OCI-LY7 (cell line): ENCODE measurements at regions not wholly inside any gene's neighbourhood (a gene's known extent, or its start where the extent isn't known, plus 50 kb on each side); places are given as distances from the start of the nearest gene placed in this dataset.
A peak's percentile ranks its signal among the peaks of the same experiment; 100 is the strongest.

Experiments
- BruUV-seq: library from RNA; stranded (reverse); fragments of 400-500 nt; replicated peaks from 2 replicates; lab custom pipeline; 2021; lab: Mats Ljungman, UMichigan
- CTCF ChIA-PET: fragments of 300-600 bp; sonication (Branson Sonifier 250); formaldehyde crosslinking; loops from one replicate; lab custom pipeline; 2022; ENCODE audit warnings: antibody characterized with exemption; ENCODE audit not compliant: unreplicated experiment; lab: Charles Lee
- POLR2A ChIA-PET: fragments of 300-600 bp; sonication (Branson Sonifier 250); formaldehyde crosslinking; loops from one replicate; lab custom pipeline; 2022; ENCODE audit warnings: antibody characterized with exemption; lab: Charles Lee
- DNase-seq: peaks from one replicate; pipeline ENCODE4 v3.0.0-alpha.2; 2015; ENCODE audit warnings: low spot score
- H2AFZ ChIP-seq: fragments of 200-600 bp; sonication (generic), shearing (Covaris generic); 2 replicates; pipeline ENCODE4 v1.6.1; 2014; ENCODE audit warnings: mild to moderate bottlenecking, antibody characterized with exemption, low read length, moderate library complexity
- H3K27ac ChIP-seq: fragments of 200-600 bp; sonication (generic); 2 replicates; pipeline ENCODE4 v1.5.1; 2014; ENCODE audit warnings: mixed run types, low read depth, mild to moderate bottlenecking, moderate library complexity, low read length, inconsistent platforms; ENCODE audit not compliant: poor library complexity, severe bottlenecking
- H3K36me3 ChIP-seq: fragments of 200-600 bp; sonication (generic); 2 replicates; pipeline ENCODE4 v1.6.1; 2014; ENCODE audit warnings: mild to moderate bottlenecking, antibody characterized with exemption, low read length, moderate library complexity, mixed read lengths; ENCODE audit not compliant: insufficient read depth
- H3K4me1 ChIP-seq: fragments of 200-600 bp; sonication (generic); 2 replicates; pipeline ENCODE4 v1.5.1; 2014; ENCODE audit warnings: mild to moderate bottlenecking, low read length; ENCODE audit not compliant: insufficient read depth, poor library complexity, severe bottlenecking
- H3K4me2 ChIP-seq: fragments of 200-600 bp; sonication (generic); 2 replicates; pipeline ENCODE4 v1.6.1; 2014; ENCODE audit warnings: mild to moderate bottlenecking, low read length
- H3K4me3 ChIP-seq: fragments of 200-600 bp; sonication (generic); 2 replicates; pipeline ENCODE4 v1.5.1; 2014; ENCODE audit warnings: mild to moderate bottlenecking, low read depth, low read length; ENCODE audit not compliant: poor library complexity, severe bottlenecking
- H3K79me2 ChIP-seq: fragments of 200-600 bp; sonication (generic); 2 replicates; pipeline ENCODE4 v1.6.1; 2016; ENCODE audit warnings: low read depth, mild to moderate bottlenecking, low read length, moderate library complexity, mixed read lengths; ENCODE audit not compliant: insufficient read depth
- H3K9me2 ChIP-seq: fragments of 200-600 bp; sonication (generic); 2 replicates; pipeline ENCODE4 v1.6.1; 2016; ENCODE audit warnings: mild to moderate bottlenecking, low read length, mixed read lengths; ENCODE audit not compliant: insufficient read depth
- H3K9me3 ChIP-seq: fragments of 200-600 bp; sonication (generic); 2 replicates; pipeline ENCODE4 v1.6.1; 2014; ENCODE audit warnings: mild to moderate bottlenecking, mixed run types, low read length, mixed read lengths
- H4K20me1 ChIP-seq: fragments of 200-600 bp; sonication (generic); 2 replicates; pipeline ENCODE4 v1.6.1; 2014; ENCODE audit warnings: mild to moderate bottlenecking, antibody characterized with exemption, low read length, moderate library complexity, mixed read lengths; ENCODE audit not compliant: insufficient read depth
- CTCF ChIP-seq: fragments of 200-600 bp; sonication (generic); conservative IDR thresholded peaks from 2 replicates; pipeline ENCODE4 v1.5.1; 2014; ENCODE audit warnings: mild to moderate bottlenecking, antibody characterized with exemption, low read length, moderate library complexity, mixed read lengths
- EZH2phosphoT487 ChIP-seq: fragments of 200-600 bp; sonication (generic); IDR thresholded peaks from 2 replicates; pipeline ENCODE4 v1.6.1; 2018; ENCODE audit warnings: low read depth, borderline replicate concordance, mild to moderate bottlenecking, mixed run types, antibody characterized with exemption, low read length, moderate library complexity, mixed read lengths
- intact Hi-C: fragments of 100-400 bp; cut with micrococcal nuclease; formaldehyde crosslinking; loops from one replicate; pipeline ENCODE4 v1.10.0; 2022; ENCODE audit not compliant: unreplicated experiment

GRCh38 chr4:113838460-113838859, 76.9 kb upstream of the CAMK2D start:
- no TSS peak for BruUV-seq
- Histone ChIP-seq H3K4me3 (no peak overlapping the region), H2AFZ (no peak overlapping the region), H3K27ac (no peak overlapping the region), H3K9me3 (no peaks in the 10 kb centered on the region), H3K79me2 (no peaks in the 10 kb centered on the region), H4K20me1 (no peaks in the 10 kb centered on the region), H3K4me1 (peaks cover 20% of the 10 kb centered on the region), H3K36me3 (no peaks in the 10 kb centered on the region), H3K9me2 (no peaks in the 10 kb centered on the region), H3K4me2 (0 out of 2 replicates have a peak overlapping the region, but pooled peaks have one; percentile 56)
- CTCF ChIA-PET: no interaction called here
- TF ChIP-seq CTCF: no peak
- no peak for TF ChIP-seq EZH2phosphoT487
- no peak for DNase-seq
- POLR2A ChIA-PET: interaction anchor here (0.5 to 1.1 kb wide), 3 partner anchors 12 to 411 kb away, joined by 3 to 4 read pairs (median 3); no protein-coding TSS in a partner anchor
- intact Hi-C loops: no loop called here

- H3K4me2 ChIP-seq: peak overlapping the region; percentile 56
- intact Hi-C loops: no loop called here
- no peak for TF ChIP-seq EZH2phosphoT487
- no peak for TF ChIP-seq CTCF
- no peaks in the 10 kb centered on the region for H3K9me2 ChIP-seq
- H3K4me3 ChIP-seq: no peak overlapping the region
- DNase-seq: peak; percentile 84
- H2AFZ ChIP-seq: peak overlapping the region; percentile 82
- peak overlapping the region; percentile 17 for H3K27ac ChIP-seq
- no TSS peak for BruUV-seq
- no peaks in the 10 kb centered on the region for H3K79me2 ChIP-seq
- no peaks in the 10 kb centered on the region for H3K36me3 ChIP-seq
- CTCF ChIA-PET: no interaction called here
- H3K9me3 ChIP-seq: no peaks in the 10 kb centered on the region
- POLR2A ChIA-PET: interaction anchor here (0.5 to 1.9 kb wide), 9 partner anchors 9 to 62 kb away, joined by 3 to 7 read pairs (median 3); no protein-coding TSS in a partner anchor
- no peaks in the 10 kb centered on the region for H4K20me1 ChIP-seq
- peaks cover 20% of the 10 kb centered on the region for H3K4me1 ChIP-seq
Observed at GRCh38 chr4:113837397-113837796, 75.9 kb upstream of the CAMK2D start.

GRCh38 chr4:113835005-113835404, 73.5 kb upstream of the CAMK2D start:
- no peak overlapping the region for H3K4me2 ChIP-seq
- no peaks in the 10 kb centered on the region for H3K9me3 ChIP-seq
- H3K4me1 ChIP-seq: peaks cover 20% of the 10 kb centered on the region
- no peak overlapping the region for H2AFZ ChIP-seq
- DNase-seq: no peak
- no peaks in the 10 kb centered on the region for H3K79me2 ChIP-seq
- no TSS peak for BruUV-seq
- H3K4me3 ChIP-seq: no peak overlapping the region
- H4K20me1 ChIP-seq: no peaks in the 10 kb centered on the region
- ChIA-PET POLR2A (interaction anchor here (0.7 to 0.8 kb wide), 2 partner anchors 29 to 469 kb away, joined by 3 read pairs; no protein-coding TSS in a partner anchor), CTCF (no interaction called here)
- no peak for TF ChIP-seq CTCF
- no peak for TF ChIP-seq EZH2phosphoT487
- H3K27ac ChIP-seq: no peak overlapping the region
- intact Hi-C loops: no loop called here
- H3K9me2 ChIP-seq: no peaks in the 10 kb centered on the region
- no peaks in the 10 kb centered on the region for H3K36me3 ChIP-seq
